Fibroblast of pulmonary artery (primary cell): ENCODE measurements at regions not wholly inside any gene's neighbourhood (a gene's known extent, or its start where the extent isn't known, plus 50 kb on each side); places are given as distances from the start of the nearest gene placed in this dataset.

Experiments used
- DNase-seq: peaks from one replicate; pipeline ENCODE4 v3.0.0-alpha.2; 2010; ENCODE audit warnings: low read depth
- H3K4me3 ChIP-seq: replicated peaks from 2 replicates; pipeline ENCODE4 v1.5.1; 2011; ENCODE audit warnings: low read depth, mild to moderate bottlenecking, control low read depth, low read length, moderate library complexity
- TF ChIP-seq, protein P1 (sequence below): IDR thresholded peaks from 2 replicates; pipeline ENCODE4 v1.5.1; 2011; ENCODE audit warnings: mild to moderate bottlenecking, control low read depth, low read length, inconsistent platforms; ENCODE audit errors: missing control alignments

DNA sequence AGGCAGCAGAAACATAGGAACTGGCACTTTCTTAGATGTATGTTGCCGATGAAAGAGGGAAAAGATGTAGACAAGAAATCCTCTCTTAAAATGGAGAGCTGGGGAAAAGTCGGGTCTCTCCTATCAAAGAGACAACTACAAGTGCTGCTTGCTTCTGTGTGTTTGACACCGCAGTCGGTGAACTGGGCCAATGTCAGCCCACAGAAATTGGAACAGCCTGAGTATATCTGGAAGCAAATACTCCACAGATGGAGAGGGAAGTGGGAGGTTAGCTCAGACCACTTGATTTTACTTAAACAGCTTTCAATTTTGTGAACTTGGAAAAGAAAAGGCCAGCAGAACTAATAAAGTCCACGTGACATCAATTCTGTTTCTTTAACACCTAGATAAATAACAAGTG is 230.9 kb upstream of the FAT1 start:
- TF ChIP-seq, protein P1, sequence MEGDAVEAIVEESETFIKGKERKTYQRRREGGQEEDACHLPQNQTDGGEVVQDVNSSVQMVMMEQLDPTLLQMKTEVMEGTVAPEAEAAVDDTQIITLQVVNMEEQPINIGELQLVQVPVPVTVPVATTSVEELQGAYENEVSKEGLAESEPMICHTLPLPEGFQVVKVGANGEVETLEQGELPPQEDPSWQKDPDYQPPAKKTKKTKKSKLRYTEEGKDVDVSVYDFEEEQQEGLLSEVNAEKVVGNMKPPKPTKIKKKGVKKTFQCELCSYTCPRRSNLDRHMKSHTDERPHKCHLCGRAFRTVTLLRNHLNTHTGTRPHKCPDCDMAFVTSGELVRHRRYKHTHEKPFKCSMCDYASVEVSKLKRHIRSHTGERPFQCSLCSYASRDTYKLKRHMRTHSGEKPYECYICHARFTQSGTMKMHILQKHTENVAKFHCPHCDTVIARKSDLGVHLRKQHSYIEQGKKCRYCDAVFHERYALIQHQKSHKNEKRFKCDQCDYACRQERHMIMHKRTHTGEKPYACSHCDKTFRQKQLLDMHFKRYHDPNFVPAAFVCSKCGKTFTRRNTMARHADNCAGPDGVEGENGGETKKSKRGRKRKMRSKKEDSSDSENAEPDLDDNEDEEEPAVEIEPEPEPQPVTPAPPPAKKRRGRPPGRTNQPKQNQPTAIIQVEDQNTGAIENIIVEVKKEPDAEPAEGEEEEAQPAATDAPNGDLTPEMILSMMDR, result no peak
- no peak overlapping the region for H3K4me3 ChIP-seq
- no peak for DNase-seq

DNA sequence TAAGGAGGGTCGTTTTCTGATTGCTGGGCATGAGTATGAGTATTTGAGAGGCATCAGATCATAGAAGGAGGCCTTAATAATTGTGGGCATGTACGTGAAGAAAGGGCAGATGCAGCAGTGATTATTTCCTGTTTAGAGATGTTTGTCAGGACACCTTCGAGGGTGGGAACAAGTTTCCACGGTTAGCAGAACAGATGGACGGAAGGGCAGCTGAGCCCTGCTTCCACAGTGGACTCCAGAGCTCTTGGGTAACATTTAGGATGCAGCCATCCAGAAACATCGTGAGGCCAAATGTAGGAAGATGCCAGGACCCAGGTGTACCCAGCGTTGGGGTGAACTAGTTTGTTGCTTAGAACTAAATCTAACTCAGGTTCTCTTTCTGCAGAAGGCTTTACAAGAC is 231.3 kb upstream of the FAT1 start:
- DNase-seq, result no peak
- H3K4me3 ChIP-seq, result no peak overlapping the region
- TF ChIP-seq, protein P1, result no peak

DNA sequence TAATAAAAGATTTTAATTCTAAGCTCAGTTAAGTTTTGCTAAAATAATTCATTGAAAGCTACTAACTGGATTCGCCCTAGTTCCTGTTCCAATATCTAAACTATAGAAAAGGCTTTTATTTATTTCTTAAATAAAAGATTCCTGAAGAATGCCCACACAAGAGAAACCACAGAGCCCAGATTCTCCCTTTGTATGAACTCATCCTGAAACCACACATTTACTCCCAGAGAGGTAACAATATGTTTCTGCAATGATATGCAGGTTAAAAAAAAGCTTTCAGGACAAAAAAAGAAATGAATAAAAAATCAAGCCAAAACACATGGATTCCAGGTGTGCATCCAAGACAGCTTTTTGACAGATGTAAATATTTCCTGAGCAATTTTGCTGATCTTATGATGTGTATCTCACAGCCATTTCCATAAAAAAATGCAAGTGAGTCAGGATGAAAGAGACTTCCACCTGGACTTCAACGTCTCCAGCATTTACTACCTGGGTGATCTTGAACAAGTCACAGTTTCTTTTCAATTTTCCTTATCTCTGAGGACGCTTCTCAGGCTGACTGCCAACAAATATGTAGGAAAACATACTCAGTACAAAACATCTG is 234.4 kb upstream of the FAT1 start:
- H3K4me3 ChIP-seq, result no peak overlapping the region
- no peak for DNase-seq
- TF ChIP-seq, protein P1, result no peak

DNA sequence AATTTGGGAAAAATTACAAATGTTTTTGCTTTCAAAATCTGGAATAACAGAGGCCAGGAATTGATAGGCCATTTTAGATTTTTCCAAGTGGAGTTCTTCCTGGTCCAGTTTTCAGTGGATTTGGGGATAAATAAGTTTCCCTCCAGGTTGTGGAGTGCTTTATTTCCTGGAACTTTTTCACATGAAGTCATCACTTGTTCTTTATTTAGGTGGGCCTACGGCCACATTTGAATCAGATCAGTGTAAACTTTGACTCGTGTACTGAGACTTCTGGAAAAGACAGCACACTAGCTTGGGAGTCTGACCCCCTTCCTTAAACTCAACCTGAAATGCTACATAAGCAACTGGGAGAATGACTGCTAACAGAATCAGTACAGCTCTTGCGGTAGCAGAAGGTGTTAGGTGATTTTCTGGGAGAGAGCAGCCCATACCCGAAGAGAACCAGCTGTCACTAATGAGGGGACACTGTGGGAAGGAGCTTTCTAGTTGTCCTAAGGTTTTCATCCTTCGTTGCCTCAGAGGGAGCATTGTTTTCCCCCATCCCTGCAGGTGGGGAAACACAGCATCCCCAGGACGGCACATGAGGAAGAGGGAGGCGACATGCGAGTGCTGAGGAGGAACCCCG is 235.2 kb upstream of the FAT1 start:
- TF ChIP-seq, protein P1, result no peak
- no peak overlapping the region for H3K4me3 ChIP-seq

DNA sequence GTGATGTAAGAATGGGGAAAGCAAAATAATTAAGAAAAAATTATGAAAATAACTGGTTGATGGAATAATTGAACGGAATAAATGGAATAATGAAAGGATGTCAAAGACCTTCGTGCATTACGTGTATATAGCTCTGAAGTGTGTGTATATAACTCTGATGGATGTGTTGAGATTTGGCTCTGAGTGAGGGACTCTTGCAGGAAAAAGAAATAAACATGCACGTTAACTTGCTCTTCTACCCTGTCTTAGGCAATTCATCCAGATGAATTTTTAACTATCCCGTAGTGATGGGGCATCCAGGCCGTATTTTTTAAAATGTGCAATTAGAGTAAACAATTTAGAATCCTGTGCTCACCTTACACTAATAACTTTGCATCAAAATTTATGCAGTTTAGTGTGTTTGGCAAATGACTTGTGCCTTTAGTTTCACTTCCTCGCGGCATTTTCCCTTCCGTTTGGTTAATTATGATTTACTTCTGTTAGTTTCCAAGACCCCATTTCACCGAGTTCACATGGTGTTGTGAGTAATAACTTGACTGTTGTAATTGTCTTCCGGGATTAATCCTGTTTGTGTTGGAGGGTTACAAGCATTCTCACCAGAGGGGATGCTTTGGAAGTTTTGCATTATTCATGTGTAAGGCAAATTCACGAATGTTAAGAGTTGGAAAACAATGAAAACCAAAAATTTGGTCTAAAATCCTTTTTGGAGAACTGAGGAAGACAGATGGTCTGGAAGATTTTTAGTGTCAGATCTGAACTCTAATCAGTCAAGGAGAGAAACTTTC is 256.5 kb upstream of the FAT1 start:
- DNase-seq, result peak; percentile 8
- no peak overlapping the region for H3K4me3 ChIP-seq
- TF ChIP-seq, protein P1, result no peak

More for the DNA sequence above, 235.2 kb upstream of the FAT1 start:
- no peak for DNase-seq

DNA sequence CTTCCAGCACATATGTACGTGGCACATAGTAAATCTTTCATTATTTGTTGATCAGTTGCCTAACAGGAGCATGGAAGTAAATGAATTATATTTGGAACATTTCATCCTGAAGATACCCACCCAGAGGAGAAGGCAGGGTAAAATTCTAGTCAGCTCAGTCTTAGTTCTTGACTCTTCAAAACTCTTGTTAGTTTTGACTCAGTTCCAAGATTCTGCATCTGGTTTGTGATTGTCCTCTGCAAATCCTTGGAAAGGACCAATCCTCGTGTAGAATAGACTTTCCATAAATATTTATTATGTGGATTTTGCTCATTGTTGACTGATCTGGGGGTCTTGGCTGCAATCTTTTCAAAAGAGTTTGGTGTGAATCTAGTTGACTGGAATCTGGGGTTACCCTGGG is 257.5 kb upstream of the FAT1 start:
- H3K4me3 ChIP-seq, result no peak overlapping the region
- peak; percentile 13 for DNase-seq

More for the DNA sequence above, 257.5 kb upstream of the FAT1 start:
- TF ChIP-seq, protein P1, result no peak
